Left ventricle myocardium inferior (tissue), 1 donor: ENCODE measurements at regions not wholly inside any gene's neighbourhood (a gene's known extent, or its start where the extent isn't known, plus 50 kb on each side); places are given as distances from the start of the nearest gene placed in this dataset.

Experiments used
- DNase-seq: peaks from one replicate; pipeline ENCODE4 v3.0.0-alpha.2; 2020
- H3K27ac ChIP-seq: fragments of 200-600 bp; replicated peaks from 2 replicates; pipeline ENCODE4 v1.8.0; 2021
- H3K27me3 ChIP-seq: fragments of 200-600 bp; 2 replicates; pipeline ENCODE4 v1.8.0; 2021; ENCODE audit warnings: low read depth
- H3K36me3 ChIP-seq: fragments of 200-600 bp; 2 replicates; pipeline ENCODE4 v1.8.0; 2021
- H3K4me1 ChIP-seq: fragments of 200-600 bp; 2 replicates; pipeline ENCODE4 v1.8.0; 2021
- H3K4me3 ChIP-seq: fragments of 200-600 bp; 2 replicates; pipeline ENCODE4 v1.8.0; 2021; ENCODE audit warnings: mild to moderate bottlenecking, moderate library complexity
- H3K9me3 ChIP-seq: fragments of 200-600 bp; replicated peaks from 2 replicates; pipeline ENCODE4 v1.8.0; 2021
- CTCF ChIP-seq: fragments of 200-600 bp; IDR thresholded peaks from 2 replicates; pipeline ENCODE4 v1.8.0; 2021; ENCODE audit warnings: antibody characterized with exemption, mild to moderate bottlenecking, borderline replicate concordance
- intact Hi-C: fragments of 100-400 bp; cut with micrococcal nuclease; formaldehyde crosslinking; loops from one replicate; pipeline ENCODE4 v1.11.0; 2022
- donor health status: DM: no; HTN: yes; CAD: no; lungs with severe emphysema.

- Histone ChIP-seq H3K27ac (no peak overlapping the region), H3K4me1 (no peaks in the 10 kb centered on the region), H3K36me3 (no peaks in the 10 kb centered on the region), H3K4me3 (no peak overlapping the region), H3K27me3 (no peaks in the 10 kb centered on the region), H3K9me3 (peaks cover 25% of the 10 kb centered on the region)
- intact Hi-C loops: no loop called here
- TF ChIP-seq CTCF: no peak
- DNase-seq: no peak
These were observed 147.6 kb downstream of the ZIC5 start for GRCh38 chr13:99823961-99824360.

- H3K27me3 ChIP-seq: no peaks in the 10 kb centered on the region
These were observed 148.7 kb downstream of the ZIC5 start for GRCh38 chr13:99822820-99823219.

GRCh38 chr13:99821741-99822140 is 149.8 kb downstream of the ZIC5 start:
- intact Hi-C loops: no loop called here
- no peak for TF ChIP-seq CTCF
- no peaks in the 10 kb centered on the region for H3K36me3 ChIP-seq
- no peaks in the 10 kb centered on the region for H3K4me1 ChIP-seq
- H3K9me3 ChIP-seq: peaks cover 25% of the 10 kb centered on the region
- no peak for DNase-seq
- no peaks in the 10 kb centered on the region for H3K27me3 ChIP-seq
- H3K27ac ChIP-seq: no peak overlapping the region
- H3K4me3 ChIP-seq: no peak overlapping the region

More at GRCh38 chr13:99822820-99823219, 148.7 kb downstream of the ZIC5 start:
- no peaks in the 10 kb centered on the region for H3K36me3 ChIP-seq
- intact Hi-C loops: no loop called here
- H3K4me1 ChIP-seq: no peaks in the 10 kb centered on the region
- peaks cover 25% of the 10 kb centered on the region for H3K9me3 ChIP-seq
- DNase-seq: no peak
- no peak overlapping the region for H3K27ac ChIP-seq
- TF ChIP-seq CTCF: no peak
- H3K4me3 ChIP-seq: no peak overlapping the region

- Histone ChIP-seq H3K4me1 (no peaks in the 10 kb centered on the region), H3K27me3 (no peaks in the 10 kb centered on the region), H3K36me3 (no peaks in the 10 kb centered on the region), H3K9me3 (peaks cover 25% of the 10 kb centered on the region), H3K27ac (no peak overlapping the region), H3K4me3 (no peak overlapping the region)
- no peak for TF ChIP-seq CTCF
- intact Hi-C loops: no loop called here
- no peak for DNase-seq
These were observed 151.6 kb downstream of the ZIC5 start for GRCh38 chr13:99819967-99820366.

- H3K36me3 ChIP-seq: no peaks in the 10 kb centered on the region
- intact Hi-C loops: no loop called here
- H3K4me1 ChIP-seq: no peaks in the 10 kb centered on the region
These were observed 155.2 kb downstream of the ZIC5 start for GRCh38 chr13:99816321-99816720.

More at GRCh38 chr13:99816321-99816720, 155.2 kb downstream of the ZIC5 start:
- H3K4me3 ChIP-seq: no peak overlapping the region
- H3K27ac ChIP-seq: no peak overlapping the region
- no peak for DNase-seq
- no peaks in the 10 kb centered on the region for H3K9me3 ChIP-seq
- no peaks in the 10 kb centered on the region for H3K27me3 ChIP-seq
- TF ChIP-seq CTCF: no peak
